ENCODE measurements at regions not wholly inside any gene's neighbourhood (a gene's known extent, or its start where the extent isn't known, plus 50 kb on each side); places are given as distances from the start of the nearest gene placed in this dataset.
A peak's percentile ranks its signal among the peaks of the same experiment; 100 is the strongest.

DNA sequence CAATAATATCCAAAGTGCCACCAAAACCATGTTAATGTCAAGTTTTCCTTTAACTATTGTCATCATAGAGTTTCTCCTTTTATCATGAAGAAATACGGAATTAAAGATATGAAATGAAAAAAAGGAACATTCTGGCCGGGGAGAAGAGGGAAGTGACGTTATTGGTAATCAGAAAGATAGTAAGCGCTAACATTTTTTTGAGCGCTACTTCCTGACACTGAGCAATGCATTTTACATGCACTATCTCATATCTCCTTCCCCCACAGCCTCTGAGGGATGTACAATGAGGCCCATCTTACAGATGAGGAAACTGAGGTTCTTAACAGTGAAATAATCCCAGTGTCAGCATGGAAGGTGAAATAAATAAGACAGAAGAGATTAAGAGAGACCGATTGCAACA is 410.9 kb downstream of the SOX9 start:
- peaks cover 0 to 2% (median 0%) of the 10 kb centered on the region in 3 donors for H3K36me3 Mint-ChIP-seq
- no peaks in the 10 kb centered on the region for H3K4me1 Mint-ChIP-seq
- ATAC-seq (no peak), DNase-seq (no peak)
- peaks cover 0 to 2% (median 0%) of the 10 kb centered on the region in 9 donors for H3K9me3 Mint-ChIP-seq
- POLR2A ChIA-PET: no interaction called here
- H3K27me3 Mint-ChIP-seq: peaks cover 5 to 68% (median 11%) of the 10 kb centered on the region in 5 donors
- H3K27ac Mint-ChIP-seq: no peak overlapping the region
- H3K4me3 Mint-ChIP-seq: no peak overlapping the region

DNA sequence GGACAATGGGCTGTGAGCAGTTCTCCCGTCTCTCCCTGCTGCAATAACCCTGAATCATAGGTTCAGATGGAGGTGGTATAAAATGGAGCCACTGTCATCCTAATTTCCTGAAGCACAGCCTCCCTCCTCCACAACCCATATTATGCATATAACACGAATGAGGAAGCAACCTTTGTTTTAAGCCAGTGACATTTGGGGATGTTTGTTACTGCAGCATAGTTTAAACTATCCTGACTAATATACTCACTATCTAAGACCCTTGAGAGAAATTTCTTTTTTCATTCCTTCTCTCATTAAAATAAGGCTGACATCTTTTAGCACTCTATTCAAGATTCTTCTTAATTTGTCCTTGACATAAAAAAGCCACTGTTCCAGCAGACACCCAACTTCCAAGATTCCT is 413.4 kb downstream of the SOX9 start:
- POLR2A ChIA-PET: no interaction called here

DNA sequence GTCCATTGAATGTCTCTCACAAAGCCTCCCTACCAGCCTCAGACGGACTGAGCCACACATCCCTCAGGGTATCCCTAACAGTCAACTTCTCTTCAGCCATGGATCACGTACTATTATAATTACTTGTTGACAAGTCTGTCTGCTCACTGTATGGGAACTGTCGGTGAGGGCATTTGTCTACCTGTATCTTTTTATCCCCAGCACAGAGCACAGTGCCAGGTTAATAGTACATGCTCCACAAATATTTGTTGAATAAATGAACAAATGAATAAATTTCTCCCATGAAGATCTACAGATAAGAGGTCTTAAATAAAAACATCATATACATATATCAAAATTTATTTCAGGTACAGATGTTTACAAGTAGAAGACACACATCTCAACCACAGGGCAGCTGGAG is 414.0 kb downstream of the SOX9 start:
- H3K27ac Mint-ChIP-seq: no peak overlapping the region
- no peak overlapping the region for H3K4me3 Mint-ChIP-seq
- POLR2A ChIA-PET: no interaction called here
- peaks cover 0 to 2% (median 0%) of the 10 kb centered on the region in 3 donors for H3K36me3 Mint-ChIP-seq
- DNase-seq (no peak), ATAC-seq (no peak)
- peaks cover 9 to 77% (median 27%) of the 10 kb centered on the region in 5 donors for H3K27me3 Mint-ChIP-seq
- H3K9me3 Mint-ChIP-seq: peaks cover 0 to 2% (median 0%) of the 10 kb centered on the region in 9 donors
- H3K4me1 Mint-ChIP-seq: peaks cover under 1 to 2% (median 1%) of the 10 kb centered on the region in 4 donors

More for the DNA sequence above, 413.4 kb downstream of the SOX9 start:
- Mint-ChIP-seq H3K4me1 (no peaks in the 10 kb centered on the region), H3K36me3 (peaks cover 0 to 2% (median 0%) of the 10 kb centered on the region in 3 donors), H3K27me3 (peaks cover 7 to 77% (median 23%) of the 10 kb centered on the region in 5 donors), H3K9me3 (peaks cover 0 to 2% (median 0%) of the 10 kb centered on the region in 9 donors), H3K27ac (no peak overlapping the region), H3K4me3 (no peak overlapping the region)
- ATAC-seq (no peak), DNase-seq (no peak)

DNA sequence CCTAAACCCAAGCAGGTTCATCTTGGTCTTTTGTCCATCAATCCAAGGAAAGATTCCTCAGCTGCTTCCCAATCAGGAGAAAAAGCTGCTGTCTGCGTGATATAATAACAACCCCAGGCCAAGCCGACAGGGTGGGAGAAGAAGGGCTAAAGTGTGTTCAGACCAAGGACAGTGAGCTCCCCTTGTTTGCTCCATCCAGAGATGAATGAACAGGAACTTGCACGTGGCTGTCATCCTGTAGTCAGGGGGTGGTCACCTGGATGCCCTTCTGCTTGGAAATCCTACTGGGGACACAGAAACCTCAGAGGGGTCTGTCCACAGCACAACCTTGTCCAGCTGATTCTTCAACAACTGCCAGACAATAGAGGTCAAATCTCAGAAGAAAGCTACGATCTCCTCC is 414.5 kb downstream of the SOX9 start:
- Mint-ChIP-seq H3K27ac (no peak overlapping the region), H3K4me1 (peaks cover 2 to 6% (median 4%) of the 10 kb centered on the region in 4 donors), H3K9me3 (peaks cover 0 to 2% (median 0%) of the 10 kb centered on the region in 9 donors), H3K36me3 (peaks cover 0 to 2% (median 0%) of the 10 kb centered on the region in 3 donors), H3K27me3 (peaks cover 11 to 77% (median 30%) of the 10 kb centered on the region in 5 donors), H3K4me3 (no peak overlapping the region)
- POLR2A ChIA-PET: no interaction called here
- ATAC-seq: no peak
- DNase-seq: no peak

DNA sequence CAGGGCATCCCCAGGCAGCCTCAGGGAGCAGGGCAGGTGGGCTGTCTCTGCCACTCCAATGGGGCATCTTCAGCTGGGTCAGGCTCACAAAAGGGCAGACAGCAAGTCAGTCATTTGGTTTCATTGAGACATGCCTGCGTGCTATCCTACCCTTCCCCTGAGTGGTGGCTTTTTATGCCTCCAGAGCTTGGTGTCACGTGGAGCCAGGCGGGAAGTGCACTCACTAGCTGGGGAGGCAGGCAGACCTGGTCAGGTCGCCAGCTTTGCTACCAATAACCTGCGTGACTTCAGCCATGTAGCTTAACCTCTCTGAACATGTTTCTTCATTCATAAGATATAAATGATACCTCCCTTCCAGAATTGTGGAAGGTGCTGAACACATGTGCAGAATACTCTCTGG is 415.0 kb downstream of the SOX9 start:
- H3K36me3 Mint-ChIP-seq: peaks cover 0 to 2% (median 0%) of the 10 kb centered on the region in 3 donors
- DNase-seq (no peak), ATAC-seq (no peak)
- H3K9me3 Mint-ChIP-seq: peaks cover 0 to 2% (median 0%) of the 10 kb centered on the region in 9 donors
- H3K4me3 Mint-ChIP-seq: no peak overlapping the region
- H3K27ac Mint-ChIP-seq: no peak overlapping the region
- H3K27me3 Mint-ChIP-seq: peaks cover 11 to 77% (median 32%) of the 10 kb centered on the region in 5 donors
- H3K4me1 Mint-ChIP-seq: peaks cover 3 to 7% (median 5%) of the 10 kb centered on the region in 4 donors
- POLR2A ChIA-PET: no interaction called here

DNA sequence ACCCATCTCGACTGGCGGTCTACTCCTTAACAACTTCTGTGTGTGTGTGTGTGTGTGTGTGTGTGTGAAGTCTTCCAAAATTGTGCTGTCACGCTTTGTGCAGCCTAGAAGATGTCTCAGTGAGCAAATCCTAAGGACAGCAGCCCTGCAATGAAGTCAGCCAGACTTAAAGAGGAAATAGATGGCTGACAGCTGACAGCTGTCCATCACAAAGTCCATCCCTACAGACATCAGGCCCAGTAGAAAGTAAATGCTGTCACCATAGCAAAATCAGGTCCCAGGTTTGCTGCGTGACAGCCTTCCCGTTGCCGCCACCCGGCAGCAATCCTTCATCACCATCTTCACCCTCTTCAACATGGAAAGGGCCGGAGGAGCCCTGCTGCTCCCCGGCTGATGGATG is 416.0 kb downstream of the SOX9 start:
- Mint-ChIP-seq H3K4me1 (peaks cover 5 to 9% (median 6%) of the 10 kb centered on the region in 4 donors), H3K4me3 (no peak overlapping the region), H3K9me3 (peaks cover 0 to 2% (median 0%) of the 10 kb centered on the region in 9 donors), H3K27me3 (peaks cover 15 to 78% (median 40%) of the 10 kb centered on the region in 5 donors), H3K36me3 (peaks cover 0 to 2% (median 0%) of the 10 kb centered on the region in 3 donors), H3K27ac (no peak overlapping the region)
- POLR2A ChIA-PET: no interaction called here
- DNase-seq (no peak), ATAC-seq (no peak)

DNA sequence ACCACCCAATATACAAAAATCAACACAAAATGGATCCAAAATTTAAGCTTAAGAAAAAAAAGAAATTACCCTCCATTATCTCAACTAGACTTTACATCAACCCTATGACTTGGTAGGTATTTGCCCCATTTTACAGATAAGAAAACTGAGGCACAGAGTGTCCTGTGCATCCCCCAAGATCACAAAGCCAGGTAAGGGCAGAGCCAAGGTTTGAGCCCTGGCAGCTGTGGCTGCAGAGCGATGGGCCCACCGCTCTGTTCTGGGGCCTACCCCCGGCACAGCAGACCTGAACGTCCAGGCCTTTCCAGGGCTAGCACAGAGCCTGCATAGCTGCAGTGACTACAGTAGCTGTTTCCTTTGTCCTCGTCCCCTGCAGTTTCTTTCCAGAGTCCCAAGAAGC is 417.6 kb downstream of the SOX9 start:
- no peak overlapping the region for H3K27ac Mint-ChIP-seq
- no peak overlapping the region for H3K4me3 Mint-ChIP-seq
- peaks cover 22 to 89% (median 54%) of the 10 kb centered on the region in 5 donors for H3K27me3 Mint-ChIP-seq

DNA sequence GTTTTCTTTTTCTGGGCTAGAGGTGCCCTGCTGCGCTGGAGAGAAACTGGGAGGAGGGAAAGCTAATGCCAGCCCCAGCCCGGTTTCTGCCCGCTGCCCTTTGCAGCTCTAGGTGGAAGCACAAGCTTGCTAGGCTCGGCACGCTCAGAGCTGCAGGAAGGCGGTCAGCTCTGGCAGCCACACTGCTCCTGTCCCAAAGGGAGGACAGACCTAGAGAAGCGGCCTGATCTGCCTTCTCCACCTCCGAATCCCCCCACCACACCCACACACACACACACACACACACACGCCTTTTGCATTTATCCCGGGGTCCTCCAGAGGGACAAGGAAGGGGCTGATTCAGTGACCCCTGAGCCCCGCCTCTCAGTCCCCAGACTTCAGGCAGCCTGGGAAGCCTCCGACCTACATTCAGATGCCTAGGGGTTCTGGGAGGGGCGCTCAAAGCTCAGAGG is 418.1 kb downstream of the SOX9 start:
- H3K9me3 Mint-ChIP-seq: peaks cover 0 to 2% (median 0%) of the 10 kb centered on the region in 9 donors
- no peak for ATAC-seq
- POLR2A ChIA-PET: no interaction called here

More for the DNA sequence above, 417.6 kb downstream of the SOX9 start:
- no peak for DNase-seq
- peaks cover 0 to 2% (median 0%) of the 10 kb centered on the region in 3 donors for H3K36me3 Mint-ChIP-seq
- peaks cover 0 to 2% (median 0%) of the 10 kb centered on the region in 9 donors for H3K9me3 Mint-ChIP-seq
- POLR2A ChIA-PET: no interaction called here
- peaks cover 5 to 9% (median 6%) of the 10 kb centered on the region in 4 donors for H3K4me1 Mint-ChIP-seq
- no peak for ATAC-seq

DNA sequence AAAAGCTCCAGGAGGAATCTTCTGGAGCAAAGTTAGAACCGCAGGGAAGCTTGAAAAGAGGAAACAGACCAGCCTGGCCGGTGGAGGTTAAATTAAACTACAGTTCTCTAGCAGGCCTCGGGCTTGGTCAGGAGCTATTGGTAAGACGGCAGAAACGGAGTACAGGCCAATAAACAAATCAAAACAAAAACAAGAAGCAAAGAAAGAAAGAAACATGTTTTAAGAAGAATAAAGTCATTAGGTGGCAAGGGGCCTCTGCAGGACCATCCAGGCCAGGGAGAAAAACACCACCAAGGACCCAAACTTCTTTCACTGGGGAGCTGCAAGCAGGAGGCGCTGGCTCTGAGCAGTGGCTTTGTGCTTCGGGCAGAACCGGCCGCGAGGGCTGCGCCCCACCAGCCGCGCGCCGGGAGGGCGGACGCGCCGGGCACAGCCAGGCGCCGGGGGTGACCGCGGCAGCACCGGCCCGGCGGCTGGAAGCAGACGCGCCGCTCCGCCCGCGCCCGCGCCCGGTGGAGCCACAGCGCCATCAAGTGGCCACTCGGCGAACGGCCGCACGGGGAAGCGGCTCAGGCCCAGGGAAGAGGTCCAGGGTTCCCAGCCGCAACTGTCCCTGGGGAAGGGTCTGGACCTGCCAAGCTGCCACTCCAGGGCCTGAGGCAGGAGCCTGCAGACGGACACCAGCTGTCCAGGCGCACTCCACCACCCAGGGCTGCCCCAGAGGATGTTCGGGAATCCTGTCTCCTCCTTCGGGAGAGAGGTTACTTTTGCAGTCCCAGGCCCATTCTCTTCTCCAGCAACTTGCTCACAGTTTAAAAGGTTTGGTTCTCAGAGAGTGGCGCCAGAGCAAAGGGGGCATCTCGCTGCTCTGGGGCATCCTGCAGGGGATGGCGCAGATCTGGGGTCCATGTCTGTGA is 419.4 kb downstream of the SOX9 start:
- DNase-seq (peak in 9 of 10 donors; percentile 17 to 54 (median 42)), ATAC-seq (peak; percentile 33 to 56)
- Mint-ChIP-seq H3K27ac (no peak overlapping the region), H3K4me3 (peak overlapping the region in 6 of 10 donors; percentile 6 to 62 (median 55)), H3K36me3 (no peaks in the 10 kb centered on the region), H3K27me3 (peaks cover 24 to 85% (median 56%) of the 10 kb centered on the region in 5 donors), H3K4me1 (peaks cover 5 to 9% (median 6%) of the 10 kb centered on the region in 4 donors), H3K9me3 (no peaks in the 10 kb centered on the region)
- POLR2A ChIA-PET: no interaction called here

More for the DNA sequence above, 418.1 kb downstream of the SOX9 start:
- Mint-ChIP-seq H3K36me3 (peaks cover 0 to 2% (median 0%) of the 10 kb centered on the region in 3 donors), H3K27me3 (peaks cover 24 to 94% (median 56%) of the 10 kb centered on the region in 5 donors), H3K4me1 (peaks cover 5 to 9% (median 6%) of the 10 kb centered on the region in 4 donors), H3K27ac (no peak overlapping the region), H3K4me3 (no peak overlapping the region)
- DNase-seq: no peak

DNA sequence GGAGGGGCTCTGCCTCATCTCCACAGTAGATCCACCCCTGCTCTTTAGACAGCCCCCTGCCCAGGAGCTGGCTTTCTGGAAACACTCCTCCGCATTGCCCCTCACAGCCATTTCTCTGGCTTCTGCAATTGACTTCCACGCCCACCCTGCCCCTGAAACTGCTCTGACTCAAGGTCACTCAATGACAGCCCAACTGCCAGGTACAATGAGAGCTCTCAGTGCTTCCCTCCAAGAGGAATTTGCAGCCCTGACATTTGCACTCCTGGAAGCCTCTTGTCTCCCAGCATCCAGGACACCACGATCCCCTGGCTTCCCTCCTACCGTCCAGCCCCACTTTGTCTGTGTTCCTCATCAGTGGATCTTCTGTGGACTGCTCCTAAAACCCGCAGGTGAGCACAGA is 421.5 kb downstream of the SOX9 start:
- peaks cover 20 to 66% (median 42%) of the 10 kb centered on the region in 5 donors for H3K27me3 Mint-ChIP-seq
- POLR2A ChIA-PET: no interaction called here
- no peak for DNase-seq
- H3K36me3 Mint-ChIP-seq: no peaks in the 10 kb centered on the region
- H3K9me3 Mint-ChIP-seq: no peaks in the 10 kb centered on the region
- peaks cover 5 to 9% (median 6%) of the 10 kb centered on the region in 4 donors for H3K4me1 Mint-ChIP-seq
- H3K27ac Mint-ChIP-seq: peak overlapping the region in 1 of 10 donors; percentile 35
- no peak for ATAC-seq
- no peak overlapping the region for H3K4me3 Mint-ChIP-seq

DNA sequence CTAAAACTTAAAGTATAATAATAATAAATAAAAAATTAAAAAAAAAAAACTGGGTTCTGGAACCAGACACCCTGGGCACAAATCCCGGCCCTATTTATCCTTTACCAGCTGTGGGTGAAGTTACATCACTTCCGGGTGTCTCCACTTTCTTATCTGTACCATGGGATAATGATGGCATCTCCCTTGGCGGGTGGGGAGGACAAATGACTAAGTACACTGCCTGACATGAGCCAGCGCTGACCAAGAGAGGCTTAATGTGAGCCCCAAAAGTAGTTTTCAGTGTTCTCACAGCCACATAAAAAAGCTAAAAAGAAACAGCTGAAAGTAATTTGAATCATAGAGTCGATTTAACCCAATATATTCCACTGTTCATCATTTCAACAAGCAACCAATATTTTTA is 424.9 kb downstream of the SOX9 start:
- Mint-ChIP-seq H3K36me3 (no peaks in the 10 kb centered on the region), H3K4me1 (peaks cover 0 to 3% (median 2%) of the 10 kb centered on the region in 4 donors), H3K27ac (no peak overlapping the region), H3K4me3 (no peak overlapping the region), H3K9me3 (no peaks in the 10 kb centered on the region), H3K27me3 (peaks cover 13 to 32% (median 29%) of the 10 kb centered on the region in 5 donors)
- DNase-seq (no peak), ATAC-seq (no peak)
- POLR2A ChIA-PET: no interaction called here

DNA sequence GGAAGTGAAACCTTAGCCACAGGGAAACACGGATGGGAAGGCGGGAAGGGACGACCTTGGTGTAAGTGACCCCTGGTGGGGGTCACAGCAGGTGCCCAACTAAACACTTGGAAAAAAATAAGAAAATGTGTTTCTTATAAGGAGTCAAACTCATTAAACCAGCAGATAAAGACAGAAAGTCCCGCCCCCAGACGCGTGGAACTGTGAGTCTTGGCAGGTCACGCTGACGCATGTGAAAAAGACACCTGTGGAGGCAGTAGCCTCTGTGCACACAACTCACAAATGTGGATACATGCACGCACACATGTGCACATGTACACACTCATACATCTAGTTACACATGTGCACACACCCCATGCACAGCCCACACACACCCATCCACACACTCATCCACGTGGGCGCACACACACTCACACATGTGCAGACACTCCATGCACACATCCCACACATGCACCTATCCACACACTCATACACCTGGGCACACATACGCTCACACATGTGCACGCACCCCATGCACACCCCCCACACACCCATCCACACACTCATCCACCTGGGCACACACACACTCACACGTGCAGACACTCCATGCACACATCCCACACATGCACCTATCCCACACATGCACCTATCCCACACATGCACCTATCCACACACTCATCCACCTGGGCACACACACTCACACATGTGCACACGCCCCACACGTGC is 432.4 kb downstream of the SOX9 start:
- ATAC-seq: no peak
- Mint-ChIP-seq H3K9me3 (no peaks in the 10 kb centered on the region), H3K4me3 (no peak overlapping the region), H3K4me1 (no peaks in the 10 kb centered on the region), H3K27ac (no peak overlapping the region), H3K36me3 (no peaks in the 10 kb centered on the region), H3K27me3 (peaks cover 1 to 9% (median 5%) of the 10 kb centered on the region in 5 donors)
- no peak for DNase-seq
- POLR2A ChIA-PET: no interaction called here

DNA sequence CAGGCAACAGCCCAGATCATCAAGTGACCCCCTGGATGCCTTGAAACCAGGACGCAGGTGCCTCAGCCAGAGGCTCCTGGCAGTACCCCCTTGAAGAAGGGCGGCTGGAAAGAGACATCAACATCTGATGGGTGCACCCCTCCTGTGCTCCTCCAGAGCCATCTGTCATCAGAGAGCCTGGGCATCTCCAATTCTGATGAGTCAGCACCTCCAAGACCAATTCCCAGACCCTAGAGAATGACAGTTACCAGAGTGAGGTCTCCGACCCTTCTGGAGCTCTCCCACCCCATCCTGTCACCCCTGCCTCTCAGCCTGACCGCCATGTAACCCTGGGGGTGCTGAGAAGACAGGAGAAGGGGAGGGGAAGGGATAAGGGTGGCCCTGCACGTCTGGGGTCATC is 433.7 kb downstream of the SOX9 start:
- Mint-ChIP-seq H3K4me3 (no peak overlapping the region), H3K9me3 (no peaks in the 10 kb centered on the region)

More for the DNA sequence above, 433.7 kb downstream of the SOX9 start:
- POLR2A ChIA-PET: no interaction called here
- ATAC-seq (no peak), DNase-seq (no peak)
- H3K27me3 Mint-ChIP-seq: peaks cover 1 to 9% (median 5%) of the 10 kb centered on the region in 5 donors
- no peaks in the 10 kb centered on the region for H3K4me1 Mint-ChIP-seq
- H3K27ac Mint-ChIP-seq: no peak overlapping the region
- no peaks in the 10 kb centered on the region for H3K36me3 Mint-ChIP-seq

Measured in naive thymus-derived CD8-positive, alpha-beta T cell (primary cell).